AG20443 (cell line): ENCODE measurements at regions not wholly inside any gene's neighbourhood (a gene's known extent, or its start where the extent isn't known, plus 50 kb on each side); places are given as distances from the start of the nearest gene placed in this dataset.
A peak's percentile ranks its signal among the peaks of the same experiment; 100 is the strongest.

Experiments used
- DNase-seq: peaks from one replicate; pipeline ENCODE4 v3.0.0; 2012; ENCODE audit warnings: low spot score, mixed read lengths

DNA sequence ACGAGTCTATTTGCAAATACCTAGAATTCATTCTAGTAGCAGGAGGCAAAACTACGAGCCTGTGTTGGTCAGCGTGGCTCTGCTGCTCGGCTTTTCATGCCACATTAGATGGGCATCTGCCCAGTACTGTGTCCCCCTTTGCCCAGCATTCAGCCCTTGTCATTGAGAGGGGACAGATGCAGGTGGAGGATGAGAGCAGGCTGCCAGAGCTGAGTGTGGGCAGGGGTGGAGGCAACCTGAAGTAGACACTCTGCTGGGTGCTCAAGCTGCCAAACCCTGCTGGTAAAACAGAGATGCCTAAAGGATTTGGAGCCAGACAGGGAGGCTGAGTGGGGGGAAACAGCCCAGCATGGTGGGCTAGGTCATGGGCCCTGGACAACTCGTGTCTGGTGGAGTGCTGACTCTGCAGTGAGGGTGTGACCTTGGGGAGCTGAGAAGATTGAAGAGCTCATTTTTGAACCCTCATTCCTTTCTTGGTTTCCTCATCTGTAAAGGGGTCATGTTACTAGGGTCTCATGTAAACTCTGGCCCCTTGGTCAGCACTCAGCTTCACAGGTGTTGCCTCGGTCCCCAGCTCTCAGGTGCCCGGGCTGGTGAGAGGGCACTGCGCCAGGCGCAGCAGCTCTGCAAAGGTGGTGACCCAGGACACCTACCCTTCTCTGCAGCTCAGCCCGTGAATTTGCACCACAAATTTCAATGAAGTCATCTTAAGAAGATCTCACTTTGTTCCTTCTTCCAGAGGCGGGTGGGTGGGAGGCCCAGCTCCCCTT is 64.2 kb upstream of the BHLHE23 start:
- no peak for DNase-seq

DNA sequence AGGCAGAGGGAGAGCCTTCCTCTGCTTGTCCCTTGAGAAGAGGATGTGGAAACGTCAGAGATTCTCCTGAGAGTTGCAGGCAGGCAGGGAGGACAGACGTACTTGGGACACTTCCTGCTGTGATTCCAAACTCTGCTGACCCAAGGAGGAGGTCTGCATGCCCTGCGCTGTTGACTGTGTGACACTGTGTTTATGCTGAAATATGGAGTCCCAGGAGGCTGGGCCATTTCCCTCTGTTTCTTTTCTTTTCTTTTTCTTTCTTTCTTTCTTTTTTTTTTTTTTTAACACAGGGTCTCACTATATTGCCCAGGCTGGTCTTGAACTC is 63.5 kb upstream of the BHLHE23 start:
- DNase-seq: no peak

- no peak for DNase-seq
These were observed 62.1 kb upstream of the BHLHE23 start for GRCh38 chr20:63068711-63069367.

DNA sequence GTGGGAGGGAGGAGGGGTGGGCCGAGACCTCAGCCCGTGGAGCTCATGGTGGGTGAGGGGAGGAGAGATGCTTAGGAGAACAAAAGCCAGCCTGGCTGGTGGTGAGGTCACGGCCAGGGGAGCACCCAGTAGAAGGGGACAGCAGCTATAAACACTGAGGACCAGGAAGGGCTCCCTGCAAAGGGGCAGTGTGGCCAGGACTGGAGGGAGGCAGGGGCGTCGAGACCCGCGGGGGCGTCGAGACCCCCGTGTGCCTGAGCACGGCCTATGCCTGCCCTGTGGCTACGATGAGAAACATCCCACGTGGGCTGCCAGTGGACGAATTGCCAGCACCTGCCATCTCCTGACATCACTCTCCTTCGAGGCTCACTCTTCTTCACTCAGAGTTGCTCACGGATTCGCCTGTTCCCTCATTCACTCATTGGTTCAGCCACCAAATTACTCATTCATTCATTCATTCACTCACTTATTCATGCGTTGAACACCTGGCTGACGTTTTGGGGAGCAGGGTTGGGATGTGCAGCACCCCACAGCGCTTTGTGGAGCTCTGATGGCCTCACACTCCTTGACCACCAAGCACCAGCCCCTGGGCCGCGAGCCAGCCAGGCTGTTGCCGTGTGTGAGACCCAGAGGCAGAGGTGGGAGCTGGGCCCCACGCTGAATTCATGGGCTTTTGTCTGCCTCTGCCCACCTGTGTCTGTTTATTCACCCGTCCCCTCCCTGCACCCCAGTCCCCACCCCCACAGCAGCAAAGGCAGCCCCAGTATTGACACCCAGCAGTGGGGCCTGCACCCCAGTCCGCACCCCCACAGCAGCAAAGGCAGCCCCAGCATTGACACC is 61.2 kb upstream of the BHLHE23 start:
- DNase-seq: no peak

- DNase-seq: no peak
These were observed 60.5 kb upstream of the BHLHE23 start for GRCh38 chr20:63067266-63067635.

- no peak for DNase-seq
These were observed 59.9 kb upstream of the BHLHE23 start for GRCh38 chr20:63066506-63067265.

- DNase-seq: no peak
These were observed 59.1 kb upstream of the BHLHE23 start for GRCh38 chr20:63065911-63066310.

- DNase-seq: no peak
These were observed 58.3 kb upstream of the BHLHE23 start for GRCh38 chr20:63064745-63065711.

DNA sequence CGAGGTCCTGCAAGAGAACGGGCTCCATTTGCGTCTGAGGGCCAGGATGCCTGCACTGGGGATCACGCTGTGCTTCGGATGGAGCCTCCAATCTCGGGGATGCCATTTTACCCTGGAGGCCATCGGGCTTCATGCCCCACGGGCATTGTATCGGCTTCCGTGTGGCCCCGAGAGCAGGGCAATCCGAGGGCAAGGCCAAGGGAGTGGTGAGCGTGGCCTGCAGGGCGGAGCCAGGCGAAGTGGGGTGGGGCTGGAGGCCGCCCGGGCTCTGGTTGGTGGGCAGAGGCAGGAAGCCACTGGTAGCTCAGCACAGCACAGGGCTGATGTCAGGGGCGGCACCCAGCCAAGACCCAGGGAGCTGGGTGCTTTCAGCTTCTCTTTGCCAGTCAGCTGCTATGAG is 57.5 kb upstream of the BHLHE23 start:
- no peak for DNase-seq

- no peak for DNase-seq
These were observed 55.7 kb upstream of the BHLHE23 start for GRCh38 chr20:63062188-63063140.

DNA sequence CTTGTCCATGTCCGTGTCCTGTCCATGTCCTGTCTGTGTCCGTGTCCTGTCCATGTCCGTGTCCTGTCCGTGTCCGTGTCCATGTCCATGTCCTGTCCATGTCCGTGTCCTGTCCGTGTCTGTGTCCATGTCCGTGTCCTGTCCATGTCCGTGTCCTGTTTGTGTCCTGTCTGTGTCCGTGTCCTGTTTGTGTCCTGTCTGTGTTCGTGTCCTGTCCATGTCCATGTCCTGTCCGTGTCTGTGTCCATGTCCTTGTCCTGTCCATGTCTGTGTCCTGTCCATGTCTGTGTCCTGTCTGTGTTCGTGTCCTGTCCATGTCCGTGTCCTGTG is 55.0 kb upstream of the BHLHE23 start:
- DNase-seq: no peak

DNA sequence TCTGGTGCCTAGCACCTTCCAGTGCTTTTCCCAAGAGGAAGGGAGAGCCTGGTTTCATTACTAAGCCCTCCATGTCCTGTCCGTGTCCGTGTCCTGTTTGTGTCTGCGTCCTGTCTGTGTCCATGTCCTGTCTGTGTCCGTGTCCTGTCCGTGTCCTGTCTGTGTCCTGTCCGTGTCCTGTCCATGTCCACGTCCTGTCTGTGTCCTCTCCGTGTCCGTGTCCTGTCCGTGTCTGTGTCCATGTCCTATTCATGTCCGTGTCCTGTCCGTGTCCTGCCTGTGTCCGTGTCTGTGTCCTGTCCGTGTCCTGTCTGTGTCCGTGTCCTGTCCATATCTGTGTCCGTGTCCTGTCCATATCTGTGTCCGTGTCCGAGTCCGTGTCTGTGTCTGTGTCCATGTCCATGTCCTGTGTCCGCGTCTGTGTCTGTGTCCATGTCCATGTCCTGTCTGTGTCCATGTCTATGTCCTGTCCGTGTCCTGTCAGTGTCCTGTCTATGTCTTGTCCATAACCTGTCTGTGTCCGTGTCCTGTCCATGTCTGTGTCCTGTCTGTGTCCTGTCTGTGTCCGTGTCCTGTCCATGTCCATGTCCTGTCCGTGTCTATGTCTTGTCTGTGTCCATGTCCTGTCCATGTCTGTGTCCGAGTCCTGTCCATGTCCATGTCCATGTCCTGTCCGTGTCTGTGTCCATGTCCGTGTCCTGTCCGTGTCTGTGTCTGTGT is 54.4 kb upstream of the BHLHE23 start:
- DNase-seq: no peak

DNA sequence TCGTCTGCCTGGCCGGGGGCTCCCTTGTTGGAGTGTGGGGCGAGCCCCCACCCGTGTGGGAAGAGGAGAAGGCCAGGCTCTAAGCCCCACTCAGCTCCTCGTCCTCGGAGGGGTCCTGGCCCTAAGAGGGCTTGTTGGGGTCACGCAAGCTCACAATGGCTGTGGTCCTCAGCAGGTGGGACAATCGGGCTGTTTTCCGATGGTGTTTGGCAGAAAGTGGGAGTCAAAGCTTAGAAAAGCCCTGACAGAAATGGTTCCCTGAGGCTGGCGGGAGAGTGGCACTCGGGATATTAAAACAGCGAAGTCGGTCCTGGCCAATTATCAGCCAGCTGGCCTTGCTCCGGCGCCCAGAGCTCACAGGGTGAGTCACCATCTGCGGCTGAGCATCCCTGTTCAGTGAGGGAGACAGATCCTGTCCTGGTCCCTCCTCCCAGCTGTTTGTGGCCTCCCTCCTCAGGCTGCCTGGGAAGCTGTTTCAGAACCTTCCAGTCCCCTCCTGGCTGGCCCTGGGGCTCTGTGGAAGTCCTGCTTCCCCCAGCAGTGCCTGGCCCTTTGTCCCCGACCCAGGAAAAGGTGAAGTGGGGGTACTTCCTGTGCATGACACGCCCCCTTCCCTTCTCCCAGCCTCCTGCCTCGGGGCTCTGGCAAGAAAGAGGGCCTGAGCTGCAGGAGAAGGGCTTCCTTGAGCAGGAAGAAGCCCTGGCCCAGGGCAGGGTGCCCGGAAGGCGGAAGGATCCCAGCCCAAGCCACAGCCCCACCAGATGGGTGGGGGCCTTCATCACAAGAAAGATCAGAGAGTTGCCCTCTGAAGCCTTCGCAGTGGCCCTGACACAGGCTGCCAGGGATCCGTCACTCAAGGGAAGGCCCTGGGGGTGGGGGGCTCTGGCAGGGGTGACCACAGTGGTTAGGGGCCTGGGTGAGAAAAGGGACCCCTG is 53.6 kb upstream of the BHLHE23 start:
- peak; percentile 80 for DNase-seq

DNA sequence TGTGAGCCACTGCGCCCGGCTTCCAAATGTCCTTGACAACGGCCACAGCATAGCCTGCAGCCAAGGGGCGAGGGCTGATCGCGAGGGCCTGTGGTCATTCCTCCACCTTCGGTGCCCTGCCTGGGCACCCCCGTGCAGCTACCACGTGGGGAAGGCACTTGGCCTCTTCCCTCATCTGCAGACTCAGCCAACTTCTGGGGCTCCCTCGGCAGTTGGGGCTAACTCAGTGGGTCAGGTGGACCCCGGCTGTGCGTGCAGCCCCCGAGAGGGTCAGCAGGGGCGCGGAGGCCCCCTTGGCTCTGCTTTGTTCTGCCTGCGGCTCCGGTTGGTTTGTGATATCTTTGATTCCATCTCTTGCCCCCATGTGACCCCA is 52.9 kb upstream of the BHLHE23 start:
- no peak for DNase-seq

DNA sequence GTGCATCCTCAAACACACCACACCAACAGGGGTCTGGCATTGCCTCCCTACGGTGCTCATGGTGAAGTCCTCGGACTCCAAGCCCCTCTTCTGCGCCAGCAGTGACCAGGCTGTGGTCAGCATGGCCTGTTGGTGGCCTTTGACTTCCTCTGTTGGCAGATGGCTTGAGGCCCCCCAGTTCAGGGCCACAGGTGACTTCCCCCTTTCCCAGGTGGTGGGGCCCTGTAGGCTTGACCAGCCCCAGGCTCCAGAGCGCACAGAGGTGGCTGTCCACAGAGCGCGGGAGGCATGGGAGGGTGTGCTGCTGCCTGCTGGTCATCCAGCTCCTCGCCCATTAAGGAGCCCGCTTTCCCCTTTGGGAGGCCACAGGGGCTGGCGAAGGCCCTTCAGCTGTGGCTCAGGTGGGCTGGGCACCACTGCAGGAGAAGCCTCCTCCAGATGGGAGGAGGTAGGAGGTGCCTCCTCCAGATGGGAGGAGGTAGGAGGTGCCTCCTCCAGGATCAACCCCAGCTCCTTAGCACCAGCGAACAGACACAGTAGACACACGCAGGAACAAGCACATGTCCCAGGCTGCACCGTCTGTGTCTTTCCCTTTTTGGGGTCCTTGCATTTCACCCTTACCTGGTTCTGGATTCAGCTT is 52.1 kb upstream of the BHLHE23 start:
- no peak for DNase-seq

- DNase-seq: no peak
These were observed 50.7 kb upstream of the BHLHE23 start for GRCh38 chr20:63057171-63058117.
